GM12872 (cell line): ENCODE measurements at regions not wholly inside any gene's neighbourhood (a gene's known extent, or its start where the extent isn't known, plus 50 kb on each side); places are given as distances from the start of the nearest gene placed in this dataset.

ENCODE experiments used
- TF ChIP-seq, protein P1 (sequence below): IDR thresholded peaks from 3 replicates; pipeline ENCODE4 v1.5.1; 2011; ENCODE audit warnings: low read depth, mild to moderate bottlenecking, low read length, moderate library complexity; ENCODE audit not compliant: insufficient read depth

DNA sequence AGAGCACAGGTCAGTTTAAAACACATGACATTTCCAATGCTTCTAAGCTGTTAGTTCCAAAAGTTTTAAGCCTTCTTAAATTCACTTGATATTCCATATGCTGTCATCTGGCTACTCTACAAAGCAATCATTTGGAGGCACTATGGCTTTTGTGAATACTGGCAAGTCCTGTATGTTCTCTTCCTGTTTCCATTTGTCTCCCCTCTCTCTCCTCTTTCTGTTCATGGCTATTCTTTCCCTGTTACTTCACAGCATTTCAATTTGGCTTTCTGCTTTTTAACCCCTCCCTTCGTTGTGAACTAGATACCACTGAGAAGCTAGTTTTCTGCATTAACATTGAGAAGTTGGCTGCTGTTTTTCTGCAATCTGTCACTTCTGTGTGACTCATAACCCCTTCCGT is 1337.2 kb upstream of the CELF4 start:
- TF ChIP-seq, protein P1, sequence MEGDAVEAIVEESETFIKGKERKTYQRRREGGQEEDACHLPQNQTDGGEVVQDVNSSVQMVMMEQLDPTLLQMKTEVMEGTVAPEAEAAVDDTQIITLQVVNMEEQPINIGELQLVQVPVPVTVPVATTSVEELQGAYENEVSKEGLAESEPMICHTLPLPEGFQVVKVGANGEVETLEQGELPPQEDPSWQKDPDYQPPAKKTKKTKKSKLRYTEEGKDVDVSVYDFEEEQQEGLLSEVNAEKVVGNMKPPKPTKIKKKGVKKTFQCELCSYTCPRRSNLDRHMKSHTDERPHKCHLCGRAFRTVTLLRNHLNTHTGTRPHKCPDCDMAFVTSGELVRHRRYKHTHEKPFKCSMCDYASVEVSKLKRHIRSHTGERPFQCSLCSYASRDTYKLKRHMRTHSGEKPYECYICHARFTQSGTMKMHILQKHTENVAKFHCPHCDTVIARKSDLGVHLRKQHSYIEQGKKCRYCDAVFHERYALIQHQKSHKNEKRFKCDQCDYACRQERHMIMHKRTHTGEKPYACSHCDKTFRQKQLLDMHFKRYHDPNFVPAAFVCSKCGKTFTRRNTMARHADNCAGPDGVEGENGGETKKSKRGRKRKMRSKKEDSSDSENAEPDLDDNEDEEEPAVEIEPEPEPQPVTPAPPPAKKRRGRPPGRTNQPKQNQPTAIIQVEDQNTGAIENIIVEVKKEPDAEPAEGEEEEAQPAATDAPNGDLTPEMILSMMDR, result no peak

DNA sequence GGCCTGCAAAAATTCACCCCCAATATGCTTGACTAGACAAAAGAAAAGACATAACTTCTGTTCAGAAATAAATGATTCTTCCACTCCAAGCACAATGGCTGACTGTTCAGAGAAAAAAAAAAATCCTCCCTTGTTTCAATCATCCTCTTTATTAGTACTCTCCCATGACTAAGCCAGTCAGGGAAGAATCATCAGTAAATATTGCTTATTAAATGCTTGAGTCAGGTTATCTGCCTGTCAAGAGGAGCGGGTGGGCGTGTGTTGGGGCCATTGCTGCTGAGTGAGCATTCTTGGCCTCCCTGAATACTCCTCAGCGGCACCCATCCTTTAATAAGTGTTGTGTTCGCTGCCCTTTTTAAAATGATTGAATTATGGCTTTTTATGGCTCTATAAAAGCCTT is 1334.8 kb upstream of the CELF4 start:
- TF ChIP-seq, protein P1, result no peak

DNA sequence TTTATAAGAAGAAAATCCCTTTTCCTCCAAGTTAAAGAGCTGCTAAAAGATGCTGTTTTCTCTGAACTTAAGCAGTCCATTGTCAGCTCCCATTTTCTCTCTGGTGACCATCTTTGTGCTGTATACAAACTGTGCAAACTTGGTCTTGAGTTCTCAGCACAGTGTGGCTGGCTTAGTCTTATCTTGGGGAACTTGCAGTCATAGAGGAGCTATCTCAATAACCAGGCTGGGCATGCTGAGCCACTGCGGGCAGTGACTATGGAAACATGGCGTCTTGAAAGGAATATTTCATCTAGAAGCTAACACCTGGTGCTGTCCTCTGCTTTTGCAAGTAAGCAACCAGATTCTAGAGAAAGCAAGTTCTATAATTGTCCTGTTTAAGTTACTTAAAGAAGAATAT is 1334.4 kb upstream of the CELF4 start:
- TF ChIP-seq, protein P1, result no peak

DNA sequence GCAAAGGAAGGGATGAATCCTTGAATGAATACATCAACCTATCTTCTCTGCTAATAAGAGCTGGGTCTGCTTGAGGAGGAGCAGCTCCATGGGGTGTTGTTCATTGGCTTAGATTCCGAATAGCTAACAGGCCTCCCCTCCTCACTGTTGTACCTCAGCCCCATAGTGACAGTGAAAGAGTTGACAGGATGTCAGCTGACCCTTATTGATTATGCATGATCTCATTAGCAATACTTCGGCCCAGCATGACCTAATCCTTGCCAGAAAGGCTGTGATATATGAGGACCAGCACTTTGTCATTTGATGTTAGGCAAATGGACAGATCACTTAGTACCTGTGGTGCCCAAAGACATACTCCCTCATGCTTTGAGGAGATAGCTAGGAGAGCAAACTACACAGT is 1333.7 kb upstream of the CELF4 start:
- TF ChIP-seq, protein P1, result no peak

DNA sequence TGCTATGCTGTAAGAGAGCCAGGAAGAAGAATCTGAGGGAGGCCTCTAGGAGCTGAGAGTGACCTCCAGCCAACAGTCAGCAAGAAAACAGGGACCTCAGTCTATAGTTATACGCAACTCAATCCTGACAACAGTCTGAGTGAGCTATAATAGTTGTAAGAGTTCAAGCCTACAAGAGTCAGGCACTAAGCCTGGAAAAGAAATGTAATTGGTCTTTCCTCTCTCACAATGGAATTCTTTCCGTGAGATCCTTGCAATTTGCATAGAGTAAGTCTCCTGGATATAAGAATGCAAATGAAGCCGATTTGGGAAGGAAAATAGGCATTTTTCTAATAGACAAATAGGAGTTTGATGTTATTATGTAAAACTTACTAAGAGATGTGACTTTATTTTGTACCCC is 1332.6 kb upstream of the CELF4 start:
- TF ChIP-seq, protein P1, result no peak

DNA sequence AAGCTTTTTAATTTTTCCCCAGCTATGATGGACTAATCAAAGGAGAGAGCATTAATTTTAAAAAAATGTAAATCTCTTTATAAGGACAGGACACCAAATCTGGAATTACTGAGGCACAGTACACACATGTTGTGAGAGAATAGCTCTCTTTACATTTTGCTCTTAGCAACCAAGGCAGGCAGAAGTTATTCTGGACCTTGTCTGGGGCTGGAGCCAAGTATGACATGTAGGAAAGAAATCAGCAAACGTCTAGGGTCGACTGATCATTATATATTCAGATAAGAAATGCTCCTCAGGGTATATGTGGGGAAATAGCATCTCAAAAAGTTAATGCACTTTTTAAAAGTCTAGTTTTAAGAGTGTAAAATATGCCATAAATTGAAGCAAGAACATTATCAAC is 1330.0 kb upstream of the CELF4 start:
- TF ChIP-seq, protein P1, result no peak

DNA sequence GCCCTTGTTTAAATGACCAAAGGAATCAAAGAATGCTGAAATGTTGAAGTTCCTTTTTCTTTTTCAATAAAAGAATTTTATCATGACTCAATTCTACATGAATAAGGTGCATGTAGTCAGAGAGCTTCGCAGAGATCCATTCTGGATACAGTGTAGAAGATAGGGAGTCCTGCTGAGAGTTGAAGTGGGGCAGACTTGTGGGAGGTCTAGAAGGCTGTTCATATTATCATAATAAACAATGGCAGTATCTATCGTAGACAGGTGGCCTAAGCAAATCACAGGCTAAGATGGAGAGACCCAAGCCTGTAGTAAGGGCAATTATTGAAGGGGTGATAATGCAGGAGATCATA is 1322.0 kb upstream of the CELF4 start:
- TF ChIP-seq, protein P1, result no peak

DNA sequence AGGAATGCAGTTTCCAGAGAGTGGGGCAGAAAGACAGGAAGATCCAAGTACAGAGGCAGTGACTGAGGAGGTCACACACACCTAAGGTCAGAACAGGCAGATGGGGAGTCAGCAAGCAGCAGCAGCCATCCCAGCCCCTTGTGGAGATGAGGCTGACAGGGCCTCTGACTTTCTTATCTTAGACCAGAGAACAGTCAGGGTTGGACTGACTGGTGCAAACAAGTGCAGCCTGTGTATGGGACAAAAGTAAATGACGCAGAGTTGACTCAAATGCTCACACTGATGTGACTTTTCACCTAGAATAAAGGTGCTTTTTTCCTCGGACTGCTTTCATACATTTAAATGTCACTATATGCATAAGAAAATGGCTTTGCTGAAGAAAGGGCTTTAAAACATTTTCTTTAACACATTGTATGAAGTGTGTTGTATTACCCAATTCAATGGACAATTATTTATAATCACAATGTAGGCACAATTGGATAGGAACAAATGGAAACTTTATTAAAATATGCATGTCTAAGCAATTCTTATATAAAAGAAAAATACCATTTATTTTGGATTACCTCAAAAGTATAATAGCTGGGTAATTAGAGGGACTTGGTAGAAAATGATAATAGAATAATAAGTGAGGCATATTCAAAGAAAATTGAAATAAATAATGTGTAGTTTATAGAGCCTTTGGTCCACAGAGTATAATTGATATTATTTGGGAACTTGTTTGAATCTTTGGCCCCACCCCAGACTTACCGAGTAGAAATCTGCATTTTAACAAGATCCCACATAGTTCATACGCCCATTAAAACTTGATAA is 1321.5 kb upstream of the CELF4 start:
- TF ChIP-seq, protein P1, result no peak
